Activated naive CD8-positive, alpha-beta T cell treated with anti-CD3 and anti-CD28 coated beads, Interleukin-2, amount 10 ng/mL, durations not matched to agents 7 days and 5 days (primary cell): ENCODE measurements at regions not wholly inside any gene's neighbourhood (a gene's known extent, or its start where the extent isn't known, plus 50 kb on each side); places are given as distances from the start of the nearest gene placed in this dataset.
"Not testable (repeated sequence)": the region's sequence is repeated elsewhere in the genome, so short reads cannot be mapped to it uniquely, and the experiment has no call there.

Experiments
- ATAC-seq: fragments of 150-1000 bp; cut with Tn5 transposase; one replicate; pipeline ENCODE4 v1.10.0; 2021; ENCODE audit warnings: low read depth, moderate library complexity
- POLR2A ChIA-PET: fragments of 350-600 bp; sonication (Branson Sonifier 250); formaldehyde crosslinking; loops from one replicate; lab custom pipeline; 2021; ENCODE audit warnings: antibody characterized with exemption; lab: Charles Lee
- DNase-seq: peaks from one replicate; pipeline ENCODE4 v3.0.0; 2021
- H3K27ac Mint-ChIP-seq: one replicate; pipeline ENCODE4 v1.8.0; 2022; ENCODE audit warnings: mild to moderate bottlenecking, mixed read lengths
- H3K27me3 Mint-ChIP-seq: one replicate; pipeline ENCODE4 v1.8.0; 2022; ENCODE audit warnings: mild to moderate bottlenecking, moderate library complexity, mixed read lengths
- H3K36me3 Mint-ChIP-seq: one replicate; pipeline ENCODE4 v1.8.0; 2021; ENCODE audit warnings: mild to moderate bottlenecking, mixed read lengths
- H3K4me1 Mint-ChIP-seq: one replicate; pipeline ENCODE4 v1.8.0; 2021; ENCODE audit warnings: mixed read lengths
- H3K4me3 Mint-ChIP-seq: one replicate; pipeline ENCODE4 v1.8.0; 2022; ENCODE audit warnings: mild to moderate bottlenecking, moderate library complexity, mixed read lengths
- H3K9me3 Mint-ChIP-seq: one replicate; pipeline ENCODE4 v1.8.0; 2021; ENCODE audit warnings: mixed read lengths

GRCh38 chr3:20288050-20288449, 102.0 kb upstream of the SGO1 start:
- POLR2A ChIA-PET, result no interaction called here
- H3K9me3 Mint-ChIP-seq, result peaks cover 11% of the 10 kb centered on the region
- no peak overlapping the region for H3K27ac Mint-ChIP-seq
- H3K27me3 Mint-ChIP-seq, result no peaks in the 10 kb centered on the region
- ATAC-seq (no peak), DNase-seq (no peak)
- H3K36me3 Mint-ChIP-seq, result peaks cover 4% of the 10 kb centered on the region
- H3K4me3 Mint-ChIP-seq, result no peak overlapping the region
- no peaks in the 10 kb centered on the region for H3K4me1 Mint-ChIP-seq

- peaks cover 5% of the 10 kb centered on the region for H3K36me3 Mint-ChIP-seq
- H3K27me3 Mint-ChIP-seq, result peaks cover 2% of the 10 kb centered on the region
- peak overlapping the region; percentile 36 for H3K27ac Mint-ChIP-seq
- peak overlapping the region; percentile 43 for H3K4me3 Mint-ChIP-seq
- peak; percentile 31 for DNase-seq
- peaks cover 13% of the 10 kb centered on the region for H3K4me1 Mint-ChIP-seq
- H3K9me3 Mint-ChIP-seq, result peaks cover 15% of the 10 kb centered on the region
- POLR2A ChIA-PET, result interaction anchor here (0.6 kb wide), 1 partner anchor 18 kb away, joined by 5 read pairs; no protein-coding TSS in a partner anchor
- peak; percentile 60 for ATAC-seq
These were observed 94.3 kb upstream of the SGO1 start for GRCh38 chr3:20280257-20280656.

GRCh38 chr3:20265977-20266376, 80.0 kb upstream of the SGO1 start:
- H3K9me3 Mint-ChIP-seq, result peaks cover 15% of the 10 kb centered on the region
- ATAC-seq, POLR2A ChIA-PET, H3K36me3 Mint-ChIP-seq, H3K27ac Mint-ChIP-seq, H3K4me1 Mint-ChIP-seq, DNase-seq, H3K27me3 Mint-ChIP-seq, H3K4me3 Mint-ChIP-seq: not testable (repeated sequence)

GRCh38 chr3:20264900-20265567, 79.0 kb upstream of the SGO1 start:
- H3K27ac Mint-ChIP-seq, result no peak overlapping the region

DNA sequence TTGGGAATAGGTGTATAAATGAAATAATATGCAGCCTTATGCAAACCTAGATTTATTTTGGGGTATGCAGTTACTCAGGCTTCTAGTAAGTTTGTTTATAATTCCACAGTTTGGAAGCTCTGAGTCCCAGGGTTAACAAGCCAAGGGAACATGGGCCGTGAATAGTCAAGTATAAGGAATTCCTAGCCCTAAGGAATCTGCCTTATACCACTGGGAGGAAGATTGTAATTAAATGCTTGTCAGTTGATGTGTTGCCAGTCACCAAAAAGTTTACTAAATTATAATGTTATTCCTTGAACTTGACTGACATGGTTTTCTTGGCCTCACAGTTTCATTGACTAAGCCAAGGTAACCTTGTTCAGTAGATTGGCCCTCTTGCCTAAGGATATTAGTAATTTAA, 72.4 kb upstream of the SGO1 start:
- H3K27ac Mint-ChIP-seq, result no peak overlapping the region
- no peak for ATAC-seq

More at GRCh38 chr3:20264900-20265567, 79.0 kb upstream of the SGO1 start:
- POLR2A ChIA-PET, result no interaction called here
- Mint-ChIP-seq H3K9me3 (peaks cover 15% of the 10 kb centered on the region), H3K27me3 (no peaks in the 10 kb centered on the region), H3K36me3 (peaks cover 2% of the 10 kb centered on the region), H3K4me1 (no peaks in the 10 kb centered on the region), H3K4me3 (no peak overlapping the region)
- no peak for ATAC-seq
- DNase-seq, result no peak

GRCh38 chr3:20256144-20256543, 70.1 kb upstream of the SGO1 start:
- Mint-ChIP-seq H3K9me3 (peaks cover 8% of the 10 kb centered on the region), H3K27me3 (peaks cover 4% of the 10 kb centered on the region), H3K4me3 (no peak overlapping the region), H3K27ac (no peak overlapping the region), H3K4me1 (peaks cover 5% of the 10 kb centered on the region), H3K36me3 (peaks cover 6% of the 10 kb centered on the region)
- POLR2A ChIA-PET, result no interaction called here
- ATAC-seq, result no peak
- DNase-seq, result no peak

More for the DNA sequence above, 72.4 kb upstream of the SGO1 start:
- POLR2A ChIA-PET, result no interaction called here
- H3K27me3 Mint-ChIP-seq, result peaks cover 4% of the 10 kb centered on the region
- H3K36me3 Mint-ChIP-seq, result peaks cover 3% of the 10 kb centered on the region
- no peaks in the 10 kb centered on the region for H3K4me1 Mint-ChIP-seq
- DNase-seq, result no peak
- no peak overlapping the region for H3K4me3 Mint-ChIP-seq
- peaks cover 6% of the 10 kb centered on the region for H3K9me3 Mint-ChIP-seq

GRCh38 chr3:20254268-20255117, 68.5 kb upstream of the SGO1 start:
- DNase-seq, result no peak
- Mint-ChIP-seq H3K36me3 (peaks cover 6% of the 10 kb centered on the region), H3K9me3 (peaks cover 8% of the 10 kb centered on the region), H3K4me3 (no peak overlapping the region), H3K27ac (no peak overlapping the region), H3K27me3 (peaks cover 4% of the 10 kb centered on the region), H3K4me1 (peaks cover 5% of the 10 kb centered on the region)
- ATAC-seq, result no peak
- POLR2A ChIA-PET, result no interaction called here

- peaks cover 7% of the 10 kb centered on the region for H3K9me3 Mint-ChIP-seq
- POLR2A ChIA-PET, result no interaction called here
- H3K4me3 Mint-ChIP-seq, result no peak overlapping the region
- no peak for DNase-seq
- H3K27ac Mint-ChIP-seq, result no peak overlapping the region
- peaks cover 5% of the 10 kb centered on the region for H3K4me1 Mint-ChIP-seq
- H3K27me3 Mint-ChIP-seq, result no peaks in the 10 kb centered on the region
- ATAC-seq, result no peak
- H3K36me3 Mint-ChIP-seq, result peaks cover 4% of the 10 kb centered on the region
These were observed 64.8 kb upstream of the SGO1 start for GRCh38 chr3:20250786-20251185.

GRCh38 chr3:20250314-20250713, 64.3 kb upstream of the SGO1 start:
- Mint-ChIP-seq H3K4me3 (no peak overlapping the region), H3K9me3 (peaks cover 7% of the 10 kb centered on the region), H3K4me1 (peaks cover 5% of the 10 kb centered on the region), H3K27me3 (no peaks in the 10 kb centered on the region), H3K27ac (no peak overlapping the region), H3K36me3 (peaks cover 3% of the 10 kb centered on the region)
- ATAC-seq, result no peak
- POLR2A ChIA-PET, result no interaction called here
- no peak for DNase-seq

GRCh38 chr3:20246662-20247061, 60.7 kb upstream of the SGO1 start:
- ATAC-seq, result no peak
- no peaks in the 10 kb centered on the region for H3K27me3 Mint-ChIP-seq

DNA sequence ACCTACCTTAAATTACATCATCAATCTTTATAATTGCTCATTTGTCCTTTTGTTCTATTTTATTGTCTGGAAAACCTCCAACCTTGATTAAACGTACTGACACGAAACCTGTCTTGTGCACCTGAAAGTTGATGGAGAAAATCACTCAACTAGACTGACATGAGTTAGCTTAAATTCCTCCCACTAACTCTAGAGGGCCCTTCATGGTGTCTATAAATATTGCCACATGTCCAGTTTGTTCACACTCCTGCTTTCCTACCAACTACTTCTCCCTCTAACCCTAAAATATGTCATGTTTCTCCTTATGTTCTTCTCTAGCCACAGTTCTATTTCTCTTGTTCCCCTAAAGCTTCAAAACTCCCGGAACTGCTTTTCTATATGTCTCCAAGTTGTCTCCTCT, 59.8 kb upstream of the SGO1 start:
- POLR2A ChIA-PET, result no interaction called here
- no peak for DNase-seq
- Mint-ChIP-seq H3K27ac (no peak overlapping the region), H3K4me1 (no peaks in the 10 kb centered on the region), H3K9me3 (peaks cover 5% of the 10 kb centered on the region), H3K27me3 (no peaks in the 10 kb centered on the region), H3K36me3 (no peaks in the 10 kb centered on the region), H3K4me3 (no peak overlapping the region)
- no peak for ATAC-seq

More at GRCh38 chr3:20246662-20247061, 60.7 kb upstream of the SGO1 start:
- DNase-seq, result no peak
- H3K36me3 Mint-ChIP-seq, result peaks cover 2% of the 10 kb centered on the region
- no peak overlapping the region for H3K27ac Mint-ChIP-seq
- no peak overlapping the region for H3K4me3 Mint-ChIP-seq
- peaks cover 5% of the 10 kb centered on the region for H3K9me3 Mint-ChIP-seq
- POLR2A ChIA-PET, result no interaction called here
- H3K4me1 Mint-ChIP-seq, result peaks cover 4% of the 10 kb centered on the region

DNA sequence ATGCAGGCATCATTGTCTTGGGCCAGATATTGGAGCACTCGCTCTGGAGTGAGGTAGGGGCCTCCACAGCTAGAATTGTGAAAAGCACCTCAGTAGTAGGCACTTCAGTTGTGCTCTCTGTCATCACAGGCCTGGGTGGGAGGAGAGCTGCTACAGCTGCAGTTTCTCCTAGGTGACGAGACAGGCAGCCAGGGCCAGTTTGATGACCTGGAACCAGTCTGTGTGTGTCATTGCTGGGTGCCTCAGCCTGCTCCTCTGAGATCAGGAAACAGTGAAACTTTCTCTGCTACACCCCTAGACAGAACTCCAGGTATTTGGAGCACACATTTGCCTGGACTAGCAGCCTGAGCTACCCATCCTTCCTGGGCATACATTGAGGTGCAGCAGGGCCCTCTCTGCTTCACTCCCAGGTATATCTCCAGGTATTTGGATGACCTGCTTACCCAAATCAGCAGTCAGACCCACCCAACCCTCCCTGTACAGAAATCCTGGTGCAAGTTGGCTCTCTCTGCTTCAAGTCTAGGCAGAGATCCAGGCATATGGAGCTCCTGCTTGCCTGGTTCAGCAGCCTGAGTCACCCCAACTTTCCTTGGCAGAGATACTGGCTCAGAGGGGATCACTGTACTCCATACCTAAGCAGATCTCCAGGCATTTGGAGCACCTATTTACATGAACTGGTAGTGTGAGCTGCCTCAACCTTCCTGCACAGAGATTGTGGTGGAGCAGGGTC, 54.3 kb upstream of the SGO1 start:
- Mint-ChIP-seq H3K4me3 (no peak overlapping the region), H3K36me3 (no peaks in the 10 kb centered on the region), H3K4me1 (no peaks in the 10 kb centered on the region), H3K27me3 (no peaks in the 10 kb centered on the region), H3K9me3 (peaks cover 3% of the 10 kb centered on the region), H3K27ac (no peak overlapping the region)
- POLR2A ChIA-PET, result no interaction called here
- ATAC-seq (no peak), DNase-seq (no peak)

GRCh38 chr3:20238199-20238598, 52.2 kb upstream of the SGO1 start:
- H3K27ac Mint-ChIP-seq, H3K36me3 Mint-ChIP-seq, H3K4me3 Mint-ChIP-seq, ATAC-seq, H3K4me1 Mint-ChIP-seq, H3K9me3 Mint-ChIP-seq, DNase-seq, H3K27me3 Mint-ChIP-seq, POLR2A ChIA-PET: not testable (repeated sequence)
